NB4 (cell line): ENCODE measurements at regions not wholly inside any gene's neighbourhood (a gene's known extent, or its start where the extent isn't known, plus 50 kb on each side); places are given as distances from the start of the nearest gene placed in this dataset.
A peak's percentile ranks its signal among the peaks of the same experiment; 100 is the strongest.

Experiments
- DNase-seq: peaks from one replicate; pipeline ENCODE4 v3.0.0; 2010; ENCODE audit warnings: low read depth
- H3K4me3 ChIP-seq: one replicate; pipeline ENCODE4 v1.5.1; 2011; ENCODE audit warnings: mild to moderate bottlenecking, low read depth, low read length, moderate library complexity
- MYC ChIP-seq: IDR thresholded peaks from 2 replicates; pipeline ENCODE4 v1.6.1; 2011; ENCODE audit warnings: low read depth, low read length
- POLR2A ChIP-seq: IDR thresholded peaks from 2 replicates; pipeline ENCODE4 v1.6.1; 2011; ENCODE audit warnings: mild to moderate bottlenecking; ENCODE audit not compliant: insufficient read length; ENCODE audit errors: extremely low read depth
- TF ChIP-seq, protein P1 (sequence below): IDR thresholded peaks from one replicate; pipeline ENCODE4 v1.5.1; 2012; ENCODE audit warnings: low read depth, low read length
- TF ChIP-seq, protein P2 (sequence below): IDR thresholded peaks from 2 replicates; pipeline ENCODE4 v1.6.1; 2011; ENCODE audit warnings: low read depth, low read length

DNA sequence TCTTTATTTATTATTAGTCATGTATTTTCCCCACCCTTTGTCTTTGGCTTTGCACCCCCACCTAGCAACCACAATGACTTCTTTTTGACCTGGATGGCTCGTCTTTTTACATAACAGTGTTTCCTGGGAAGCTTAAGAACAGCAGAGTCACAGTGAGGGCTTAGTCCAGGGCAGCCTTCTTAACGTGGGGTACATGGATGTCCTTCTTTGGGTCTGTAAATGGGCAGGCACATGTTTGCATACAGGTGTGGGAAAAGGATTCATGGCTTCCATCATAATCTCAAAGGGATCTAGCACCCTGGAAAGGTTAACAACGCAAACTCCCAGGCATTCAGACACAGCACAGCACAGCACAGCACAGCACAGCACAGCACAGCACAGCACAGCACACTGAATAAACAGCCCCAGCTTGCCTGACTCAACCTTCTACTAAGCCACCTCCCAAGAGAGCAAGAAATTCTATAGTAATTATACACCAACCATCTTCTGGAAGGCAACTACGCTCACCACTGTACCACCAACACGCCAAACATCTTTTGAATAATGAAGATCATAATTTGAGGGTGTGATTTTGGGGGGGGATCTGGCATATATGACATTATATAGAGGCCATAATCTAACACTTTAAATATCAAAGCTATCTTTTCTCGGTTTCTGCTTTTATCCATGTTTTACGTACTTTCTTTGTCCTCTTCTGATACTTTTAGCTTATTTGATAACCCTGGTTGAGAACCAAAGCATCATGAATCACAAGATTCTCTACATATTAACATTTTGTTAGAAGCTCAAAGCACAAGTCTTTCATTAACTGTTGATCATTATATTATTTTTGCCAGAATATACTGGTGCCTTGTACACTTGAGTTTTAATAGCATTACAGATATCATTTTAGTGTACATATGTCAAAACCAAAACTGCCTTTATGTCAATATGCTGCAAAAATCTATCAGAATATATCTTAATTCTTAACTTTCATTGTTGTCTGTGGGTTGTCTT lies 177.2 kb upstream of the KLF14 start:
- TF ChIP-seq, protein P1, sequence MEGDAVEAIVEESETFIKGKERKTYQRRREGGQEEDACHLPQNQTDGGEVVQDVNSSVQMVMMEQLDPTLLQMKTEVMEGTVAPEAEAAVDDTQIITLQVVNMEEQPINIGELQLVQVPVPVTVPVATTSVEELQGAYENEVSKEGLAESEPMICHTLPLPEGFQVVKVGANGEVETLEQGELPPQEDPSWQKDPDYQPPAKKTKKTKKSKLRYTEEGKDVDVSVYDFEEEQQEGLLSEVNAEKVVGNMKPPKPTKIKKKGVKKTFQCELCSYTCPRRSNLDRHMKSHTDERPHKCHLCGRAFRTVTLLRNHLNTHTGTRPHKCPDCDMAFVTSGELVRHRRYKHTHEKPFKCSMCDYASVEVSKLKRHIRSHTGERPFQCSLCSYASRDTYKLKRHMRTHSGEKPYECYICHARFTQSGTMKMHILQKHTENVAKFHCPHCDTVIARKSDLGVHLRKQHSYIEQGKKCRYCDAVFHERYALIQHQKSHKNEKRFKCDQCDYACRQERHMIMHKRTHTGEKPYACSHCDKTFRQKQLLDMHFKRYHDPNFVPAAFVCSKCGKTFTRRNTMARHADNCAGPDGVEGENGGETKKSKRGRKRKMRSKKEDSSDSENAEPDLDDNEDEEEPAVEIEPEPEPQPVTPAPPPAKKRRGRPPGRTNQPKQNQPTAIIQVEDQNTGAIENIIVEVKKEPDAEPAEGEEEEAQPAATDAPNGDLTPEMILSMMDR, result no peak
- TF ChIP-seq, protein P2, sequence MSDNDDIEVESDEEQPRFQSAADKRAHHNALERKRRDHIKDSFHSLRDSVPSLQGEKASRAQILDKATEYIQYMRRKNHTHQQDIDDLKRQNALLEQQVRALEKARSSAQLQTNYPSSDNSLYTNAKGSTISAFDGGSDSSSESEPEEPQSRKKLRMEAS, result no peak
- TF ChIP-seq MYC, result no peak
- no peak for TF ChIP-seq POLR2A
- peak; percentile 46 for DNase-seq
- peak overlapping the region; percentile 90 for H3K4me3 ChIP-seq

DNA sequence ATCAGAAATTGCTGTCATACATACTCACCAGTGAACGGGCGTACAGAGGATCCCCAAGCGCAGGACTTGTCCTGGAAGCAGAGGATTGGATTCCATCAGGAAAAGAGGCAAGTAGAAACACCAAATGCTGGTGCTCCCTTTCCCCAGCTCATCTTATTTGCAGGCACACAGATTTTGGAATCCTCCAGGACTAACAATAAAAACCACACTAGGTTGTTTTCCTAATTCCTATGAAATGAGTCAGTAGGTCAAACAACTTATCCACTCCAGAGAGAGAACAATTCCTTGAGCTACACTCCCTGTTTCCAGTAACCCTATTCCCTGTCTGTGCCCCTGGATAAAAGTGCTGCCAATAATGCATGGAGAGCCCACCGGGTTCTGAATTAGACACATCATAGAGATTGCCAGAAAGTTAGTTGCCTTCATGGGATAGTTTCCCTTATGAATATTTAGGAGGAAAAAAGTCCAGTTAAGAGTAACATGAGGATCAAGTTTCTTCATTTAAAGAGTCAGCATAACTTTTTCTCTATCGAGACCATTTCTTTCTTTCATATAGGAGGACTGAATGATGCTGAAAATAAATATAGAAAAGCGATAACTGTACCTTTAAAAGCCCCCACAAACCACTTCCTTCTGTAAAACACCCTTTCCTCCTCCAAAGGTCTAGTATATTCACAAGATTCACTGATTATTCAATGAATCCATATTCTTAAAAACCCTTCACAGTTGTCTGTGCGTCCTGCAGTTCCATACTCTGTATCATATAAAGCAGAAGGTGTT lies 178.3 kb upstream of the KLF14 start:
- DNase-seq, result no peak
- peak overlapping the region; percentile 90 for H3K4me3 ChIP-seq
- TF ChIP-seq, protein P2, result no peak
- no peak for TF ChIP-seq POLR2A
- TF ChIP-seq MYC, result 0 out of 2 replicates have a peak, but pooled peaks have one; percentile 29
- TF ChIP-seq, protein P1, result no peak

DNA sequence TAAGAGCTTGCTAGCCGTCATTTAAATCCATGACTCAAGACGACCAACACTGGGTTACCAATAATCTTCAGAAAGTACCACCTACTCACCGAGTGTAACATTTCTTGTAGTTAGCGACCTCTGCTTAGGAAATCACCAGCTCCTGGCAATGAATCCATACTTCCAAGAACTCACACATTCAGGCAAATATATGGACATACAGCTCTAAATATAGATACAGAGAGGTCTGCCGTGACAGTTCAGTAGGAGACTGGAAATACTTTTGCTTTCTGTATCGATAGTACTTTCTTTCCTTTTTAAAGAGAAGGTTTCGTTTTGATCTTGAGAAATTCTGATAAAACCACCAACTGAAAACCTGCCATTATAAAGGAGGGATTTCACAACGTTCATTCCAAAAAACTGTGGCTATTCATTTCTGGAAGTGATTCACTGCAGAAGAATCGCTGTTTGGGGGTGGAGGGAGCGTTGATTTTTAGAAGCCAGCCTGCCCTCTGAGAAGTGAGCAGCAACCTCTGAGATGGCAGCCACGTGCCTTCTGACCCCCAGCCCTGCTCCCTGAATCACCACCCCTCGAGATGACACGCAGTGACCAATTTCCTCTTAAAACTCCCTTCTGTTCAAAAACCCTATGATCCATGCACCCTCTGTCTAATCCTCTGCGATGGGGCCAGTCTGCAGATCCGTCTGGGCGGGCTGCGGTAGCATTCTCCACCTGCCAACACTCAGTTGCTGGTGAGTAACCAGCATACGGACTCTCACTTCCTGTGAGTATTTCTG lies 179.0 kb upstream of the KLF14 start:
- H3K4me3 ChIP-seq, result peak overlapping the region; percentile 90
- TF ChIP-seq, protein P2, result peak; percentile 94
- TF ChIP-seq, protein P1, result no peak
- TF ChIP-seq POLR2A, result peak; percentile 68
- peak; percentile 85 for TF ChIP-seq MYC
- peak; percentile 98 for DNase-seq

DNA sequence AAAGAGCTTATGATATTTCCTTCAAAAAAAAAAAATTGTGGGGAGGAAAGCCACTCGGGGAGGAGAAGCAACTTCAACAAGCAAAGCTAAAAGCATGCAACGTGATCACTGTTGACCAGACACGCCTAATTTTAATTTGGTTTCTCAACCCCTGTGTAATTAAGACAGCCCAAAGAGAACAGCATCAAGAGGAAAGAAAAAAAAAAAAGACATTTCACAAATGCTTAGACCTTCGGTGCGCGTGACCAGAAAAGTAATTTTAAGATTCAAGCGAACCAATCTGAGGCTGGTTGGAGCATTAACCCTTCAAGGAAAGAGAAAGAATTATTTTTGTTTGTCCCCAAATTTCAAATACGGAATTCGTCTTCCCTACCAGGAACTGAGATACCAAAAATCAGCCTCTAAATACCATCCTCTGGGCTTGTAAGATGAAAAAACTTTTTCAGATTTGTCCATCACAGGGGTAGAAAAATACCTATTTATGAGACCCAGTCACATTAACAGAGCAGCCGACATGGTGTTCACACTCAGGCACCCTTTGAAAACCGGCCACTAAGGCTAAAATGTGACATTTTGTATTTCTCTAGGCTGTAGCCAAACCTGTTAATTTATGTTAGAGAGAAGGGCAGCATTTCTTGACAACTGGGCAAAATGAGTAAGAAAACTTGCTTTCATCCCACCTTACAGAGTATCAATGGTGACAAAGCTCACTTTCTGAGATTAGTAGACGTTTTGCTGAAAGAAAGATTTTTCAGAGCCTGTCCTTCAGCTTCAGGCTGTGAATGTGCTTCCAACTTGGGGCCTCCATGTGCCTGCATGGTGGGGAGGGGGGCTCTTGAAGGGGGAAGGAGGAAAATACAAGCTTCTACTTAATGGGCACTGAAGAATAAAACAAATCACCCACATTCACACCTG lies 179.9 kb upstream of the KLF14 start:
- TF ChIP-seq MYC, result peak; percentile 1; the same call in 1 of the 2 replicates
- TF ChIP-seq, protein P2, result peak; percentile 24; the same call in 1 of the 2 replicates
- TF ChIP-seq POLR2A, result no peak
- peak overlapping the region; percentile 90 for H3K4me3 ChIP-seq
- DNase-seq, result peak; percentile 29

DNA sequence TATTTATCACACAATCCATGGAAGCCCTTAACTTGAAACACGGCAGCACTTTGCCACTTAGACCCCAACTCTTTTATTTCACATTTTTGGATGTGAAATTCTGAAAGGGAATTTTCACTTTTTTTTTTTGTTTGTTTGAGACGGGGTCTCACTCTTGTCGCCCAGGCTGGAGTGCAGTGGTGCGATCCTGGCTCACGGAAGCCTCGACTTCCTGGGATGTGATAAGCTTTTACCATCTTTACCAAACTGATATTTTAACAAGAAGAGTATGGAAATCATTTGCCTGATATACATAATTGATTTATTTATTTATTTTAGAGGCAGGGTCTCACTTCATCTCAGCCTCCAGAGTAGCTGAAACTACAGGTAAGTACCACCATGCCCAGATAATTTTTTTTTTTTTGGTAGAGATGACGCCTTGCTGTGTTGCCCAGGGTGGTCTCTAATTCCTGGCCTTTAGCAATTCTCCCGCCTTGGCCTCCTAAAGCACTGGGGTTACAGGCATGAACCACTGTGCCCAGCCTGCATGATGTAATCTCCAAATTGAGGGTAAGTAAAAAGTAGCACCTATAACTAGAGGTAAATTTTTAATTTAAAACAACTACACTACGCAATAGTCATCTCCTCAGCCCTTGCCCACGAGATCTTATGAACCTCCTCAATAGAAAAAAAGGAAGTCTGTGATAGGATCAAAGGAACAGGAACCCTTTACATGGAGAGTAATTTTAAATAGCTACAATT lies 180.7 kb upstream of the KLF14 start:
- TF ChIP-seq, protein P2, result no peak
- no peak for TF ChIP-seq MYC
- TF ChIP-seq, protein P1, result no peak
- no peak for TF ChIP-seq POLR2A
- peak overlapping the region; percentile 90 for H3K4me3 ChIP-seq
- DNase-seq, result no peak
